Right renal pelvis (tissue), 4 donors: ENCODE measurements at regions not wholly inside any gene's neighbourhood (a gene's known extent, or its start where the extent isn't known, plus 50 kb on each side); places are given as distances from the start of the nearest gene placed in this dataset.
"Not testable (repeated sequence)": the region's sequence is repeated elsewhere in the genome, so short reads cannot be mapped to it uniquely, and the experiment has no call there.

Experiments used
- DNase-seq, 4 donors: peaks; one replicate each; pipeline ENCODE4 v3.0.0-alpha.2; 2013; ENCODE audit warnings: low read depth in 4 of 4, low spot score in 3 of 4, missing footprints in 1 of 4

DNA sequence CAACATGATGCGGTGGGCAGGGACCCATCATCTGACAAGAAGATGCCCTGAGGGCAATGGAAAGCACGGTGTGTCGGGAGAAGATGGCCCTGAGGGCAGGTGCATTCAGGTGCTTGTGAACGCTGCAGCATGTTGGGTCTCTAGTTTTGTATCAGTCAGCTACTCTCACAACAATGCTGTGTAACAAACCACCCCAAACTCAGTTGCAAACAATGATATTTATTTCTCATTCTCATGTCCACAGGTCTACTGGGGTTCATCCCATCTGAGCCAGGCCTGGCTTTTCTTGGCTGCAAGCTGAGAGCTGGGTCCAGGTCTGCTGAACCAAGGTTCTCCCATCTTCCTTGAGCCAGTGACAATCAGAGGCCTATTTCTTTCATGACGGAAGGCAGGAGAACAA lies 461.6 kb downstream of the PREX1 start:
- DNase-seq = no peak

DNA sequence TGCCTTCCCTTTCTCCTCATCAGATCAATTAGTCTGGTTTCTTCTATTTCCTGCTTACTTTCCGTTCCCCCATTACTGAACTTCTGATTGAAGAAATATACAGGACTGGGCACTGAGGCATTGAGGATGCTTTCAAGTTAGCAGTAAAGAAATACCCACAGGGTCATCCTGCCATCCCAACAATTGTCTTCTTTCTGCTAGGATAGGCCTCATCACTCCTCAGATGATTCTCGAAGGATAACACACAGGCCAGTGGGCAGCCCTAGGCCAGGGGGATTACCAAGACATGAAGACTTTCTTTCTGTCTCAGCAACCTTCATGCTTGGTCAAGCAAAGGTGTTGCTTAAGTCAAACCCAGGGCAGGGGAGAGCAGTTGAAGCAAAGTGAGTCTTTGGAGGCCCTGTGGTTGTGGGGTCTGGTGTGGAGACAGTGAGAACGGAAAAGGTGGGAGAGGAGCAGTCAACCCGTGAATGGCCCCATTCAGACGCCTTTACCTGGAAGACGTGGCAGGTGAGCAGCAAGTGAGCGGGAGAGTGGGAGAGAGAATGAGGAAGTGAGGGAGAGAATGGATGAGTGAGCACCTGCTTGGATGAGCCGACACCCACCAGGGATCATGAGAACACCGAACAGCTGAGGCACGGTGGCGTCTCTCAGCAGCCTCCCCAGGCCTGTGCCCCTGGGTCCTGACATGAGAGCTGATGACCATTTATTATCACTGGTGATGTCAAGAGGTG lies 462.9 kb downstream of the PREX1 start:
- DNase-seq = no peak

GRCh38 chr20:48364055-48364454 lies 463.7 kb downstream of the PREX1 start:
- DNase-seq = no peak

DNA sequence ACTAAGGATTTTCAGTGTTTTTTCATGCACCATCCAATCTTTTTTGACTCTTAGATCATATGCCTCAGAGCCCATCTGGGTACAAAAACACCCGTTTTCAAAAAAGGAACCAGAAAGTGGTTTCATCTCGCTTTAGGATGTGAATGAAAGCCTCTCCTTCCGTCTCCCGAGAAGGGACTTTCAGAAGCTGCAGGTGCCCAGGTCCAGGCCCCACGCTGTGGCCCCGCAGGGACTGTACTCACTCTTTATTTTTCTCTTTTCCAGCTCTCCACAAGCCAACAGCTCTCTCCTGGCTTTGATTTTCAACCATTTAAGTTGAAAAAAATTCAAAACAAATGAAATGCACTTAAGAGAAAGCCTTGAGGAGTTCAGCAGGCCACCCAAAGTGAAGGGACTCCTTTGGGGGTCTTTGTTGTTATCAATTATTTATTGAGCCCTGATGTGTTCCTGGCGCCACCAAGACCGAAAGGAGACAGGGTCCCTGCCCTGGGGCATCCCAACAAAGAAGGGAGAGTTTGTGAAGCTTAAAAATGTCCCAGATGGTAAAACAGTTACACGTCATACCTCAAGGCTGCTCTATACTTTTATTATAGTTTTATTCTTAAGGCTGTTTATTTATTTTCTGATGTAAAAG lies 467.3 kb downstream of the PREX1 start:
- DNase-seq = no peak

GRCh38 chr20:48359692-48360341 lies 468.0 kb downstream of the PREX1 start:
- no peak for DNase-seq

- not testable (repeated sequence) for DNase-seq
These were observed 468.8 kb downstream of the PREX1 start for GRCh38 chr20:48359055-48359390.

DNA sequence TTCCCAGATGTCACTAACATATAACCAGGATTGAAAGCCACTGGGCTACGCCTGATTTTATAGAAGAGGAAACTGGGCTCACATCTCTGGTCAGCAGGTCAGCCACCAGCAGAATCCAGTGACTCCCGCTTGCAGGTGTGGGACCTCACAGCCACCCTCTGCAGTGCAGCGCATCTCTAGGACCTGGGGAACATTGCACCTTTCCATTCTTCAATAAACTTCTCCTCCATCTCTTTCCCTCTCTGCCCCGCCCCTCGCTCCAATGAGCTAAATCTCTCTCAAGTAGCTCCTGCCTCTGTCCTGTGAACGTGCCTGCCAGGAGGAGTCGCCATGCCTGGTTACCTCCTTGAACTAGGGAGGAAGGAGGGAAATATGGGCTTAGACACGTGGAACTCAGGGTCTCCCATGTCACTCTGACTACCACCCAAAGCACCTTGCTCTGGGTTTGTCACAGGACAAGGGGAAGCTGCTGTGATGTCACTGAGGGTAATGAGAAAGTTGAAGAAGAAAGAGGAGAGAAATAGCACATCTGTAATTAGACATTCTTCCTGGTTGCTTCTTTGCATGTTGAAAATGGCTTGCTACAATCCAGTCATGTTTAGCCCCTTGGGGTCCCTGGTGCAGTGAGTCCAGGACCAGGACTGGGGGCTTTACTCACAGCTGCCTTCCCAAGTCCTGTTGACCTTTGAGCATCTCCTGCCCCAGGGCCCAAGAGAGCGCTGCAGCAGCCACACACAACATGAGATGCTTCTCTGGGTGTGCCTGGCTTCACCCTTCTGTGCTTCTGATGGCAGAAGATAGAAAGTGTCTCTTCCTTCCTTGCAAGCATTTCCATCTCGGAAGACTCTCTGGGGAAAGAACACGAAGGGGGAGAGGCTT lies 469.4 kb downstream of the PREX1 start:
- no peak for DNase-seq

- no peak for DNase-seq
These were observed 470.1 kb downstream of the PREX1 start for GRCh38 chr20:48357714-48358113.

GRCh38 chr20:48354903-48355302 lies 472.9 kb downstream of the PREX1 start:
- no peak for DNase-seq

DNA sequence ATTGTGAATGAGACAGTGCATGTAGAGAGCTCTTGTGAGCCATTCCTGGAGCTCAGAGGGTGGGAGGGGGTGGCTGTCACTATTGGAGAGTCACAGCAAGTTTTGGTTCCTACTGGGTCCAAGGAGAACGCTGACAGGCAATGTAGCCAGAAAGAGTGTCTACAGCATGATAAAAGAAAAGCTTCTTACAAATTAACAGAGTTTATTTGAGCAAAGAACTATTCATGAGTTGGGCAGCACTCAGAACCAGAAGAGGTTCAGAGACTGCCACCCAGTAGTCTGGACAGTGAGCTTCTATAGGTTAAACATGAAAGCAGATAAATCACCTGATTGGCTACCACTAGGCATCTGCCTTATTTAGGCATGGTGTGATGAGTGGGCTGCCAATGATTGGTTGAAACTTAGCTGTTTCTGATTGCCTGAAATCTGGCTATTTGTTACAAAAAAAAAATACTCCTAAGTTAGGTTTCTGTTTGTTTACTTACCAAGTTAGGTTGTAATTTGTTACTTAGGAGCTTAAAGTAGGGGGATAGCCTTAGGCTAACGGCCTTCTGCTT lies 473.4 kb downstream of the PREX1 start:
- no peak for DNase-seq

GRCh38 chr20:48352628-48353027 lies 475.2 kb downstream of the PREX1 start:
- DNase-seq = no peak

GRCh38 chr20:48352042-48352441 lies 475.8 kb downstream of the PREX1 start:
- no peak for DNase-seq

DNA sequence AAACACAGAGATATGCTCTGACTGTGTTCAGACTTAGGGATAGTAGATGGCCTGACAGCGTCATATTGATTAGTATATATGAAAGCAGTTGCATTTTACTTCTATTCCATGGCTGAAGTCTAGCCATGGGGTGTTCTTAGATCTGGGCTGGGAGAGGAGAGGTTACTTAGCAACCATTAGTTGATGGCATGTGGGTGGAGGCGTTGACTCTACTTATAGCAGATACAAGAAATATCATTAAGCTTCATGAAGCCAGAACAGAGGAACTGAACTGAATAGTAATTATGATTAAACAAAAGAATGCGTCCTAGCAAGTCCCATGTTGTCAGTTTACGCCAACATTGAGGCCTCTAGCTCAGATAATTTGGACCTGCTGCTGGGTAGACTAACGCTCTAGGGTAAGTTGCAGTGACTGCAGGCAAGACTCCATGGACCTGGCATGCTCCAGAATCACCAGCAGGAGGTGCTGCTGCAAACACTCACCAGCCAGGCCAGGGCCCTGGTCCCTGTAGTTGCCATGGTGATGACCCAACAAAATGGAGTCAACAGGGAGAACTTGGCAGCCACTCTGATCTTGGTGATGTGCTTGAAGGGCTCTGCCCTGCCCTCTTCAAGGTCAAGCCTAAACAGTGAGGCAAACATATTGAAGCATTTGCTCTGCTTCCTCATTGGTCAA lies 477.3 kb downstream of the PREX1 start:
- no peak for DNase-seq

DNA sequence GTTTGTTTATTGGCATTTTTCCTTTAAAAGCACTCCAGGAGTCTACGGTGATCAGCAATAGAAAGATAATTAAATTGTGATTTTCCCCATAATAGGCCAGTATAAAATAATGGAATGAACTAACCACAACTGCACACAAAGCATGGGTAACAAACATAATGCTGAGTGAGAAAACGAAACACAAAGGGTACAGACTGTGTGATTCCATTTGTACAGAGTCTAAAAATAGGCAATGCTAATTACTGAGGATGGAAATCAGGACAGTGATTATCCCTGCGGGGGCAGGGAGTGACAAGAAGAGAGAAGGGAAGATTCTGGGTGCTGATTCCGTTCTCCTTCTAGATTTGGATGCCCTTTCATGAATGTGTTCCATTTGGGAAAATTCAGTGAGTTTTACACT lies 478.1 kb downstream of the PREX1 start:
- DNase-seq = no peak

DNA sequence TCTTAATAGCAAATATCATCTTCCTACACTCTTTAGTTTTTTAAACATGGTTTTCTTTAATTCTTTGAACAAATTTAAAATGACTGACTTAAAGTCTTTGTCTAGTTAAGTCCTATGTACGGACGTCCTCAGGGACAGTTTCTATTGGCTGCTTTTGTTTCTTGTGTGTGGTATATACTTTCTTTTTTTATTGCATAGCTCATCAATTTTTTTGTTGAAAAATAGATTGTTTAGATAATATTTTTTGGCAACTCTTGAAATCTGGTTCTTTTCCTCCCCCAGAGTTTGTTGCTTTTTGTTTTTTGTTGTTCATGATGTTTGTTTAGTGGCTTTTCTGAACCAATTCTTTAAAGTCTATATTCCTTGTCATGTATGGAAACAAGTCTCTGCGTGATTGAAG lies 479.8 kb downstream of the PREX1 start:
- DNase-seq = no peak

DNA sequence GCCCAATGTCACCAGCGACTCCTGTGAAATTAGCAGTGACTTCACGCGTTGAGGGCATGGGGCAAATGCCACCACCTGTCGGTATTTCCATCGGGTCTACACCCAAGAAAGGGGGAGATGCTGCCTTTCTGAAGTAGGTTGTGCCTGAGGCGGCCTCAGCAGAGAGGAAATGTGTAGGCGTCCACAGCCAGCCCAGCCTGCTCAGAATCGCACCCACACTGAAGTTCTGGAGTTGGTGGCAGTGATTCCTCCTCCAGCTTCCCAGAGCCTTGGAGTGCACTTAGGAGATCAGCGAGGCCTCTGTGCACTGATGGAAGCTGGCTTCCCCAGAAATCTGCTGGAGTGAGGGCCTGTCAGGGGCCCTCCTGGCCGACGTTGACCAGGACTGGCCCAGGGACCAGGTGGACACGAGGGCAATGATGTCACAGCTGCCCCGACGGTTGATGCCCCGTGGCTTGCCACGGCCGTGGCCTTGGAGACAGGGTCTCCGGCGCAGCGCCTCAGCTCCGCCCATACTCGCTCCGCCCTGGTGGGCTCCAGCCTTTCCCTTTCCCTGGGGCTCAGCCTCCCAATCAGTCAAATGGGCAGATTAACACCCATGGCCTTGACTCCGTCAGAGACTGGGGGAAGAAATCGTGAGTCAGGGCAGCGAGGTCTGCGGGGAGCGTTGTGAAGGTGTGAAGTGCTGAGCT lies 484.8 kb downstream of the PREX1 start:
- no peak for DNase-seq

DNA sequence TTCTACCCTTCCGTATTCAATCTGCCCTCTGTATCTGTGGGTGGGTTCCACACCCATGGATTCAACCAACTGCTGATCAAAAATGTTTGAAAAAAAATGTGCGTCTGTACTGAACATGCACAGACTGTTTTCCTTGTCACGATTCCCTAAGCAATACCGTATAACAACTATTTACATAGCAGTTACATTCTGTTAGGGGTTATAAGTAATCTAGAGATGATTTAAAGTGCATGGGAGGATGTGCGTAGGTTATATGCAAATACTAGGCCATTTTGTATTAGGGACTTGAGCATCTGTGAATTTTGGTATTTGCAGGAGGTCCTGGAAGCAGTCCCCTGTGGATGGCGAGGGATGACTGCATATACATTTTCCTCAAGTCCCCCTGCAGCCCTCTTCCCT lies 486.9 kb downstream of the PREX1 start:
- DNase-seq = no peak

- DNase-seq = no peak
These were observed 487.6 kb downstream of the PREX1 start for GRCh38 chr20:48339986-48340882.
